GM12878 (cell line): ENCODE measurements at regions not wholly inside any gene's neighbourhood (a gene's known extent, or its start where the extent isn't known, plus 50 kb on each side); places are given as distances from the start of the nearest gene placed in this dataset.

Source experiments
- ATAC-seq: fragments of 200-7000 bp; cut with Tn5 transposase; 3 replicates; pipeline ENCODE4 v1.9.1; 2020; ENCODE audit warnings: mild to moderate bottlenecking, moderate library complexity
- BruUV-seq: library from RNA; stranded (reverse); fragments of 400-500 nt; replicated peaks from 2 replicates; lab custom pipeline; 2021; lab: Mats Ljungman, UMichigan
- CTCF ChIA-PET: fragments of 300-600 bp; sonication (Branson Sonifier 250); formaldehyde crosslinking; extraction: SDS; loops from one replicate; lab custom pipeline; 2021; ENCODE audit warnings: inconsistent platforms; lab: Yijun Ruan, JAX
- POLR2A ChIA-PET: fragments of 350-600 bp; formaldehyde crosslinking; extraction: SDS; loops from one replicate; lab custom pipeline; 2021; ENCODE audit warnings: inconsistent platforms; lab: Charles Lee
- RAD21 ChIA-PET: fragments of 300-600 bp; sonication (Branson Sonifier 250); formaldehyde crosslinking; loops from one replicate; lab custom pipeline; 2023; ENCODE audit warnings: antibody characterized with exemption; ENCODE audit not compliant: unreplicated experiment; lab: Charles Lee
- SMC1A ChIA-PET: fragments of 300-600 bp; sonication (Branson Sonifier 250); formaldehyde crosslinking; loops from one replicate; lab custom pipeline; 2023; ENCODE audit not compliant: unreplicated experiment, uncharacterized antibody; lab: Charles Lee
- DNase-seq: peaks from one replicate; pipeline ENCODE4 v3.0.0-alpha.2; 2011; ENCODE audit warnings: low read depth, low spot score
- FAIRE-seq: peaks from 3 replicates; lab custom pipeline; 2011; peaks lifted over from hg19 to GRCh38; lab: Jason Lieb, UNC
- H2AFZ ChIP-seq: 2 replicates; pipeline ENCODE4 v1.6.0; 2011; ENCODE audit warnings: low read depth, low read length, control low read depth; ENCODE audit not compliant: control insufficient read depth
- H3K27ac ChIP-seq: 2 replicates; pipeline ENCODE4 v1.5.1; 2011; ENCODE audit warnings: control low read depth; ENCODE audit not compliant: control insufficient read depth, insufficient read depth
- H3K27me3 ChIP-seq, 2 experiments: replicated peaks in 1 of 2; 2 replicates each; pipeline versions ENCODE4 v1.6.0 to v1.6.1; 2011; ENCODE audit warnings: low read length in 1 of 2; ENCODE audit not compliant: control insufficient read depth in 2 of 2, insufficient read depth in 2 of 2
- H3K36me3 ChIP-seq, 2 experiments: 2 replicates each; pipeline ENCODE4 v1.5.1; 2011; ENCODE audit warnings: low read length in 1 of 2; ENCODE audit not compliant: control insufficient read depth in 2 of 2, insufficient read depth in 2 of 2
- H3K4me1 ChIP-seq: 2 replicates; pipeline ENCODE4 v1.6.1; 2011; ENCODE audit warnings: mild to moderate bottlenecking, low read length, moderate library complexity, mixed read lengths; ENCODE audit not compliant: control insufficient read depth, insufficient read depth
- H3K4me2 ChIP-seq: 2 replicates; pipeline ENCODE4 v1.6.0; 2011; ENCODE audit warnings: control low read depth; ENCODE audit not compliant: control insufficient read depth, insufficient read depth
- H3K4me3 ChIP-seq: fragments of 200-600 bp; sonication (generic); 2 replicates; pipeline ENCODE4 v1.5.1; 2016
- H3K79me2 ChIP-seq: 2 replicates; pipeline ENCODE4 v1.6.0; 2011; ENCODE audit warnings: low read length; ENCODE audit not compliant: control insufficient read depth, insufficient read depth
- H3K9ac ChIP-seq: 2 replicates; pipeline ENCODE4 v1.8.0; 2011; ENCODE audit warnings: low read length, control low read depth, mixed read lengths; ENCODE audit not compliant: control insufficient read depth, insufficient read depth
- H3K9me3 ChIP-seq: replicated peaks from 3 replicates; pipeline ENCODE4 v1.5.1; 2011; ENCODE audit warnings: mild to moderate bottlenecking, low read length; ENCODE audit not compliant: control insufficient read depth, insufficient read depth
- H4K20me1 ChIP-seq: 2 replicates; pipeline ENCODE4 v1.6.0; 2011; ENCODE audit not compliant: control insufficient read depth, insufficient read depth
- EGR1 ChIP-seq, 2 experiments: IDR thresholded peaks; 1 replicate in 1 of 2; 2 replicates in 1 of 2; pipeline ENCODE4 v1.6.1; 2011 to 2012; ENCODE audit warnings: low read depth in 2 of 2, low read length in 2 of 2, borderline replicate concordance in 1 of 2, mild to moderate bottlenecking in 1 of 2, moderate library complexity in 1 of 2
- LARP7 ChIP-seq: fragments of 450-650 bp; IDR thresholded peaks from 2 replicates; pipeline ENCODE4 v1.6.1; 2017; ENCODE audit warnings: mild to moderate bottlenecking
- MTA3 ChIP-seq: IDR thresholded peaks from 2 replicates; pipeline ENCODE4 v1.6.1; 2012; ENCODE audit warnings: low read length, inconsistent platforms, borderline replicate concordance
- RAD21 ChIP-seq: IDR thresholded peaks from 2 replicates; pipeline ENCODE4 v1.6.1; 2011; ENCODE audit warnings: mild to moderate bottlenecking, low read depth, low read length, moderate library complexity; ENCODE audit not compliant: insufficient read depth
- RELB ChIP-seq: fragments of 450-650 bp; IDR thresholded peaks from 2 replicates; pipeline ENCODE4 v1.6.1; 2017; ENCODE audit warnings: low read depth, mild to moderate bottlenecking, moderate library complexity
- SIX5 ChIP-seq: IDR thresholded peaks from 2 replicates; pipeline ENCODE4 v1.6.1; 2011; ENCODE audit warnings: mild to moderate bottlenecking, low read depth, low read length, moderate library complexity; ENCODE audit not compliant: severe bottlenecking
- SRF ChIP-seq, 2 experiments: IDR thresholded peaks; 2 replicates each; pipeline ENCODE4 v1.6.1; 2011; ENCODE audit warnings: low read depth in 2 of 2, low read length in 2 of 2, mild to moderate bottlenecking in 1 of 2, moderate library complexity in 1 of 2
- TBL1XR1 ChIP-seq: IDR thresholded peaks from 2 replicates; pipeline ENCODE4 v1.6.1; 2012; ENCODE audit warnings: low read depth, low read length, improper control_type of control experiment
- ZBED1 ChIP-seq: IDR thresholded peaks from 2 replicates; pipeline ENCODE4 v1.6.1; 2016; ENCODE audit warnings: borderline replicate concordance
- WGBS: methylation state at CpG from one replicate; pipeline ENCODE4 v1.1.6; 2016; ENCODE audit warnings: low lambda C conversion rate; ENCODE audit not compliant: insufficient replicate concordance, insufficient coverage; ENCODE audit errors: missing lambda C conversion rate; 5-methylcytosine and 5-hydroxymethylcytosine counted together
- in situ Hi-C: fragments of 300-500 bp; cut with MboI; formaldehyde crosslinking; loops from 9 replicates; pipeline ENCODE4 v1.14.3; 2018; ENCODE audit warnings: mixed read lengths
- intact Hi-C: fragments of 100-400 bp; cut with micrococcal nuclease; formaldehyde crosslinking; loops from one replicate; pipeline ENCODE4 v1.14.2; 2022; ENCODE audit not compliant: unreplicated experiment
- TF ChIP-seq, protein P1 (sequence below): IDR thresholded peaks from 2 replicates; pipeline ENCODE4 v1.6.1; 2012; ENCODE audit warnings: low read depth, low read length, improper control_type of control experiment
- TF ChIP-seq, protein P2 (sequence below): fragments of 450-650 bp; IDR thresholded peaks from 2 replicates; pipeline ENCODE4 v1.6.1; 2017; ENCODE audit warnings: mild to moderate bottlenecking, moderate library complexity

DNA sequence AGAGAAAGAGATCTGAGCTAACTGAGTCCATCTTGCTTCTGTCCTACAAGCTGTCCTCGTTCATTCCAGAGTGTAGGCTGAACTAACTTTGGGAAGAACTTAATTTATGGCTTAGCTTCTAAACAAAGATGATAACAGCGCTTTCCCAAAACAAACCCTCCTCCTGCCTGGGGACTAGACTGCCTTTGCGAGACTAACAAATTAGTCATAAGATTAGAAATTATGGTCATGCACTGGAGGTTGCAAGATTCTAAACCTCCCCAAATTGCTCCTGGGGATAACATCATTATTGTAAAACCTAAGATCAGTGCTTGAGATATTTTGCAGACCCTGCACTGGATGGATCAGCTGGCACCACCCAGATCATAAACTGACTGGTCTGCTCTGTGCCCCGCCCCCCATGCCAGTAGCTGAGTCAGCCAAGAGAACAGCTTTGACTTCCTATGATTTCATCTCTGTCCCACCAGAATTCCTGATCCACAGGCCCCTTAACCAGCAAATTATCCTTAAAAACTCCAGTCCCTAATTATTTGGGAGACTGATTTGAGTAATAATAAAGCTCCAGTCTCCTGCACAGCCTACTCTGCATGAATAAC lies 883.3 kb downstream of the TRIML1 start:
- DNase-seq = no peak
- POLR2A ChIA-PET = no interaction called here
- H3K4me3 ChIP-seq = no peak overlapping the region
- no peak for ATAC-seq
- WGBS = 33% methylated on average over 4 of the region's 4 CpGs
- H3K9ac ChIP-seq = no peak overlapping the region
- no peaks in the 10 kb centered on the region for H3K9me3 ChIP-seq
- H3K27me3 ChIP-seq = no peaks in the 10 kb centered on the region
- TF ChIP-seq SRF (IDR thresholded peaks at IDR 0.05; ENCODE audit: low read depth in 2 of 2, low read length in 2 of 2) (no peak), EGR1 (IDR thresholded peaks at IDR 0.05; ENCODE audit: borderline replicate concordance in 1 of 2, low read depth in 2 of 2, low read length in 2 of 2) (no peak), RAD21 (no peak), TBL1XR1 (no peak)
- TF ChIP-seq, protein P1, sequence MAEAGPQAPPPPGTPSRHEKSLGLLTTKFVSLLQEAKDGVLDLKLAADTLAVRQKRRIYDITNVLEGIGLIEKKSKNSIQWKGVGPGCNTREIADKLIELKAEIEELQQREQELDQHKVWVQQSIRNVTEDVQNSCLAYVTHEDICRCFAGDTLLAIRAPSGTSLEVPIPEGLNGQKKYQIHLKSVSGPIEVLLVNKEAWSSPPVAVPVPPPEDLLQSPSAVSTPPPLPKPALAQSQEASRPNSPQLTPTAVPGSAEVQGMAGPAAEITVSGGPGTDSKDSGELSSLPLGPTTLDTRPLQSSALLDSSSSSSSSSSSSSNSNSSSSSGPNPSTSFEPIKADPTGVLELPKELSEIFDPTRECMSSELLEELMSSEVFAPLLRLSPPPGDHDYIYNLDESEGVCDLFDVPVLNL = no peak
- TF ChIP-seq, all 136 proteins: peak for 0
- no peak overlapping the region for H3K4me2 ChIP-seq
- in situ Hi-C loops = no loop called here
- H2AFZ ChIP-seq = no peak overlapping the region
- no peaks in the 10 kb centered on the region for H3K36me3 ChIP-seq
- SMC1A ChIA-PET = no interaction called here
- no peaks in the 10 kb centered on the region for H4K20me1 ChIP-seq
- H3K4me1 ChIP-seq = no peaks in the 10 kb centered on the region
- no TSS peak for BruUV-seq
- CTCF ChIA-PET = no interaction called here
- RAD21 ChIA-PET = interaction anchor here (0.5 kb wide), 1 partner anchor 166 kb away, joined by 3 read pairs; no protein-coding TSS in a partner anchor
- H3K27ac ChIP-seq = no peak overlapping the region
- no peak for FAIRE-seq
- H3K79me2 ChIP-seq = no peaks in the 10 kb centered on the region
- intact Hi-C loops = no loop called here

DNA sequence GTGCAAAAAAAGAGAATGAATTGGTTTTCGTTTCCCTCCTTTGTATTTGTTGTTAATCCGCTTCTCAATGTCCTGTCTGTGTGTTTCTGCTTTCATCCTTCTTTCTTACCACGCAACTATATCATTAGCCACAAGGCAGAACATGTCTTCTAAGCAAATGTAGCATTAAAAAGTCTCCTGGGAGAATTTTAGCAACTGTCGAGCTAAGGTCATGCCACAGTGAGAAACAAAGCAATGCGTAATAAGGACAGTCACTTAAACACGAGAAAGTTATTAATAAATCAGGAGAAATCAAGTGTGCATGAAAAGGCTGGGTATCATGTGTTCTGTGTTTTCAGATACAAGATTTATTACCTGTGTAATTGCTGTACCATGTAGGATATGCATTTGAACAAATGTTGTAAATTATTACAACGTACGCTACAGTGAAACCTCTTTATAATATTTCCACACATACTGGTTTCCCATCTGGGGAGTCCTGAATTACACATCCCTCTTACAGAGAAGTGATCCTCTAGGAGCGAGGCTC lies 890.8 kb downstream of the TRIML1 start:
- FAIRE-seq (no peak), ATAC-seq (no peak), DNase-seq (no peak)
- H3K4me2 ChIP-seq = no peak overlapping the region
- H2AFZ ChIP-seq = no peak overlapping the region
- no TSS peak for BruUV-seq
- ChIA-PET SMC1A (no interaction called here), POLR2A (no interaction called here), CTCF (no interaction called here), RAD21 (no interaction called here)
- no peaks in the 10 kb centered on the region for H3K79me2 ChIP-seq
- in situ Hi-C loops (no loop called here), intact Hi-C loops (no loop called here)
- 41% methylated on average over 9 of the region's 9 CpGs for WGBS
- H4K20me1 ChIP-seq = no peaks in the 10 kb centered on the region
- no peak overlapping the region for H3K9ac ChIP-seq
- H3K36me3 ChIP-seq = no peaks in the 10 kb centered on the region
- no peak overlapping the region for H3K4me3 ChIP-seq
- no peaks in the 10 kb centered on the region for H3K9me3 ChIP-seq
- no peaks in the 10 kb centered on the region for H3K27me3 ChIP-seq
- no peak overlapping the region for H3K27ac ChIP-seq
- no peaks in the 10 kb centered on the region for H3K4me1 ChIP-seq
- TF ChIP-seq ZBED1 (no peak), LARP7 (no peak), SIX5 (no peak), MTA3 (no peak), RELB (no peak)
- TF ChIP-seq, protein P2, sequence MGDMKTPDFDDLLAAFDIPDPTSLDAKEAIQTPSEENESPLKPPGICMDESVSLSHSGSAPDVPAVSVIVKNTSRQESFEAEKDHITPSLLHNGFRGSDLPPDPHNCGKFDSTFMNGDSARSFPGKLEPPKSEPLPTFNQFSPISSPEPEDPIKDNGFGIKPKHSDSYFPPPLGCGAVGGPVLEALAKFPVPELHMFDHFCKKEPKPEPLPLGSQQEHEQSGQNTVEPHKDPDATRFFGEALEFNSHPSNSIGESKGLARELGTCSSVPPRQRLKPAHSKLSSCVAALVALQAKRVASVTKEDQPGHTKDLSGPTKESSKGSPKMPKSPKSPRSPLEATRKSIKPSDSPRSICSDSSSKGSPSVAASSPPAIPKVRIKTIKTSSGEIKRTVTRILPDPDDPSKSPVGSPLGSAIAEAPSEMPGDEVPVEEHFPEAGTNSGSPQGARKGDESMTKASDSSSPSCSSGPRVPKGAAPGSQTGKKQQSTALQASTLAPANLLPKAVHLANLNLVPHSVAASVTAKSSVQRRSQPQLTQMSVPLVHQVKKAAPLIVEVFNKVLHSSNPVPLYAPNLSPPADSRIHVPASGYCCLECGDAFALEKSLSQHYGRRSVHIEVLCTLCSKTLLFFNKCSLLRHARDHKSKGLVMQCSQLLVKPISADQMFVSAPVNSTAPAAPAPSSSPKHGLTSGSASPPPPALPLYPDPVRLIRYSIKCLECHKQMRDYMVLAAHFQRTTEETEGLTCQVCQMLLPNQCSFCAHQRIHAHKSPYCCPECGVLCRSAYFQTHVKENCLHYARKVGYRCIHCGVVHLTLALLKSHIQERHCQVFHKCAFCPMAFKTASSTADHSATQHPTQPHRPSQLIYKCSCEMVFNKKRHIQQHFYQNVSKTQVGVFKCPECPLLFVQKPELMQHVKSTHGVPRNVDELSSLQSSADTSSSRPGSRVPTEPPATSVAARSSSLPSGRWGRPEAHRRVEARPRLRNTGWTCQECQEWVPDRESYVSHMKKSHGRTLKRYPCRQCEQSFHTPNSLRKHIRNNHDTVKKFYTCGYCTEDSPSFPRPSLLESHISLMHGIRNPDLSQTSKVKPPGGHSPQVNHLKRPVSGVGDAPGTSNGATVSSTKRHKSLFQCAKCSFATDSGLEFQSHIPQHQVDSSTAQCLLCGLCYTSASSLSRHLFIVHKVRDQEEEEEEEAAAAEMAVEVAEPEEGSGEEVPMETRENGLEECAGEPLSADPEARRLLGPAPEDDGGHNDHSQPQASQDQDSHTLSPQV = no peak
